HG03460 (cell line): ENCODE measurements at regions not wholly inside any gene's neighbourhood (a gene's known extent, or its start where the extent isn't known, plus 50 kb on each side); places are given as distances from the start of the nearest gene placed in this dataset.
"Not testable (repeated sequence)": the region's sequence is repeated elsewhere in the genome, so short reads cannot be mapped to it uniquely, and the experiment has no call there.

Experiments
- ATAC-seq: cut with Tn5 transposase; IDR thresholded peaks from one replicate; pipeline ENCODE4 v1.9.1; 2021; ENCODE audit not compliant: unreplicated experiment

GRCh38 chr4:63308697-63309096 is 1100.6 kb downstream of the TECRL start:
- no peak for ATAC-seq

GRCh38 chr4:63302792-63303191 is 1106.5 kb downstream of the TECRL start:
- no peak for ATAC-seq

GRCh38 chr4:63302078-63302477 is 1107.2 kb downstream of the TECRL start:
- ATAC-seq: no peak

GRCh38 chr4:63296773-63297172 is 1112.5 kb downstream of the TECRL start:
- no peak for ATAC-seq

- ATAC-seq: no peak
These were observed 1133.8 kb downstream of the TECRL start for GRCh38 chr4:63275491-63275890.

- no peak for ATAC-seq
These were observed 1140.1 kb downstream of the TECRL start for GRCh38 chr4:63269156-63269555.

- ATAC-seq: no peak
These were observed 1175.6 kb downstream of the TECRL start for GRCh38 chr4:63233671-63234070.

GRCh38 chr4:63232058-63232457 is 1177.2 kb downstream of the TECRL start:
- no peak for ATAC-seq

GRCh38 chr4:63226229-63226628 is 1183.0 kb downstream of the TECRL start:
- no peak for ATAC-seq

GRCh38 chr4:63222466-63222865 is 1186.8 kb downstream of the TECRL start:
- no peak for ATAC-seq

GRCh38 chr4:63221477-63221876 is 1187.8 kb downstream of the TECRL start:
- no peak for ATAC-seq

GRCh38 chr4:63218856-63219255 is 1190.4 kb downstream of the TECRL start:
- no peak for ATAC-seq

GRCh38 chr4:63214076-63214475 is 1195.2 kb downstream of the TECRL start:
- ATAC-seq: no peak

- ATAC-seq: no peak
These were observed 1197.3 kb downstream of the TECRL start for GRCh38 chr4:63211776-63212479.

- no peak for ATAC-seq
These were observed 1197.9 kb downstream of the TECRL start for GRCh38 chr4:63211375-63211774.

- not testable (repeated sequence) for ATAC-seq
These were observed 1216.2 kb downstream of the TECRL start for GRCh38 chr4:63193029-63193428.

GRCh38 chr4:63171341-63171740 is 1237.9 kb downstream of the TECRL start:
- ATAC-seq: no peak

- ATAC-seq: no peak
These were observed 1238.3 kb downstream of the TECRL start for GRCh38 chr4:63170923-63171322.

- no peak for ATAC-seq
These were observed 1239.4 kb downstream of the TECRL start for GRCh38 chr4:63169836-63170235.

- no peak for ATAC-seq
These were observed 1253.7 kb downstream of the TECRL start for GRCh38 chr4:63155561-63155960.

- ATAC-seq: no peak
These were observed 1285.8 kb downstream of the TECRL start for GRCh38 chr4:63123441-63123840.

GRCh38 chr4:63122955-63123354 is 1286.3 kb downstream of the TECRL start:
- ATAC-seq: no peak

- ATAC-seq: no peak
These were observed 1302.7 kb downstream of the TECRL start for GRCh38 chr4:63106600-63106999.
